ENCODE measurements at regions not wholly inside any gene's neighbourhood (a gene's known extent, or its start where the extent isn't known, plus 50 kb on each side); places are given as distances from the start of the nearest gene placed in this dataset.

DNA sequence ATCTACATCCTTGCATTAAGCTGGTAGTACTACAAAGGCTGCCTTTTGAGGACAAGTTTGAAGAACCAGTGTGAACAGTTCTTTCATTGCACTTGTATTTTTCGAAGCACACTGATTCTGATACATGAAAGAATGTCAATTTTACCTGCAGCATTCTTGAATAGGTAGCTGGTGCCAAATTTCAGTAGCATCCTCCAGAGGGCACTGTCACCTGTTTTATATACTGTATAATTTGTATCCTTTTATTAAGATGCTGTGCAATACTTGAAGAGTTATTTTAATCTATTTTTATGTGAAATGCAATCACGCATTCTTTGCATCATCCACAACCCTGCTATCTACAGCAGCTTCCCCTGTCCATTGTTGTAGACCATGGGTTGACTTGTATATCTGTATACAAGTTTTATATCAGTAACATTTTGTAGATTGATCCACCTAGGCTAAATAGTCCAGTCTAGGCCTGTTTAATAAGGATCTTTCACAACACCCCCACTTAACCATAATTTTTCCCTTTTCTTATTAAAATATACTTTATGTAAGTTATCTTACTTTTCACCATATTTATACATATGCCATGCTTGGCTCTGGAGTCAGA, 325.7 kb downstream of the PCDH7 start:
- Mint-ChIP-seq H3K36me3 (no peaks in the 10 kb centered on the region), H3K27ac (no peak overlapping the region), H3K4me1 (no peaks in the 10 kb centered on the region), H3K9me3 (no peaks in the 10 kb centered on the region), H3K27me3 (ENCODE audit: low read depth in 3 of 3) (peaks cover 0 to 2% (median 0%) of the 10 kb centered on the region in 3 donors), H3K4me3 (no peak overlapping the region)
- H3K27me3 ChIP-seq (ENCODE audit: control insufficient read depth in 2 of 2, insufficient read depth in 2 of 2, low read length in 2 of 2) = no peaks in the 10 kb centered on the region
- WGBS (ENCODE audit: insufficient coverage) = no CpG with 5 or more reads among the region's 2 CpGs
- H3K4me1 ChIP-seq (ENCODE audit: control insufficient read depth in 1 of 2, insufficient read depth in 2 of 2, low read length in 2 of 2) = no peaks in the 10 kb centered on the region
- no peaks in the 10 kb centered on the region for H3K36me3 ChIP-seq (replicated peaks in 1 of 2; ENCODE audit: control insufficient read depth in 1 of 2, insufficient read depth in 2 of 2, low read length in 2 of 2)
- no peaks in the 10 kb centered on the region for H3K9me3 ChIP-seq (replicated peaks in 1 of 2; ENCODE audit: control insufficient read depth in 1 of 2, insufficient read depth in 1 of 2, low read length in 2 of 2)
- DNase-seq = no peak
- H2AFZ ChIP-seq (ENCODE audit: insufficient read depth, low read depth, low read length, poor library complexity, severe bottlenecking) = no peak overlapping the region
- H3K79me2 ChIP-seq (ENCODE audit: insufficient read depth, low read length) = no peaks in the 10 kb centered on the region
- H3K4me3 ChIP-seq (replicated peaks in 1 of 3; ENCODE audit: low read depth in 2 of 3, low read length in 3 of 3) = no peak overlapping the region
- H4K20me1 ChIP-seq (ENCODE audit: insufficient read depth, low read length) = no peaks in the 10 kb centered on the region
- no peak overlapping the region for H3K9ac ChIP-seq (ENCODE audit: insufficient read depth, low read length, poor library complexity, severe bottlenecking)
- TF ChIP-seq, protein P1, sequence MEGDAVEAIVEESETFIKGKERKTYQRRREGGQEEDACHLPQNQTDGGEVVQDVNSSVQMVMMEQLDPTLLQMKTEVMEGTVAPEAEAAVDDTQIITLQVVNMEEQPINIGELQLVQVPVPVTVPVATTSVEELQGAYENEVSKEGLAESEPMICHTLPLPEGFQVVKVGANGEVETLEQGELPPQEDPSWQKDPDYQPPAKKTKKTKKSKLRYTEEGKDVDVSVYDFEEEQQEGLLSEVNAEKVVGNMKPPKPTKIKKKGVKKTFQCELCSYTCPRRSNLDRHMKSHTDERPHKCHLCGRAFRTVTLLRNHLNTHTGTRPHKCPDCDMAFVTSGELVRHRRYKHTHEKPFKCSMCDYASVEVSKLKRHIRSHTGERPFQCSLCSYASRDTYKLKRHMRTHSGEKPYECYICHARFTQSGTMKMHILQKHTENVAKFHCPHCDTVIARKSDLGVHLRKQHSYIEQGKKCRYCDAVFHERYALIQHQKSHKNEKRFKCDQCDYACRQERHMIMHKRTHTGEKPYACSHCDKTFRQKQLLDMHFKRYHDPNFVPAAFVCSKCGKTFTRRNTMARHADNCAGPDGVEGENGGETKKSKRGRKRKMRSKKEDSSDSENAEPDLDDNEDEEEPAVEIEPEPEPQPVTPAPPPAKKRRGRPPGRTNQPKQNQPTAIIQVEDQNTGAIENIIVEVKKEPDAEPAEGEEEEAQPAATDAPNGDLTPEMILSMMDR (IDR thresholded peaks at IDR 0.05) = no peak
- no peak overlapping the region for H3K4me2 ChIP-seq (replicated peaks; ENCODE audit: extremely low read depth, low read length, poor library complexity, severe bottlenecking)
- intact Hi-C loops (cut with micrococcal nuclease) = no loop called here
- no peak overlapping the region for H3K27ac ChIP-seq (ENCODE audit: low read depth in 1 of 2, low read length in 2 of 2)

GRCh38 chr4:31051151-31051550, 331.0 kb downstream of the PCDH7 start:
- Histone ChIP-seq H3K4me1 (ENCODE audit: control insufficient read depth in 1 of 2, insufficient read depth in 2 of 2, low read length in 2 of 2) (no peaks in the 10 kb centered on the region), H4K20me1 (ENCODE audit: insufficient read depth, low read length) (no peaks in the 10 kb centered on the region), H3K27ac (ENCODE audit: low read depth in 1 of 2, low read length in 2 of 2) (no peak overlapping the region), H3K9me3 (replicated peaks in 1 of 2; ENCODE audit: control insufficient read depth in 1 of 2, insufficient read depth in 1 of 2, low read length in 2 of 2) (no peaks in the 10 kb centered on the region), H3K4me3 (replicated peaks in 1 of 3; ENCODE audit: low read depth in 2 of 3, low read length in 3 of 3) (no peak overlapping the region), H3K9ac (ENCODE audit: insufficient read depth, low read length, poor library complexity, severe bottlenecking) (no peak overlapping the region), H3K36me3 (replicated peaks in 1 of 2; ENCODE audit: control insufficient read depth in 1 of 2, insufficient read depth in 2 of 2, low read length in 2 of 2) (no peaks in the 10 kb centered on the region), H3K4me2 (replicated peaks; ENCODE audit: extremely low read depth, low read length, poor library complexity, severe bottlenecking) (no peak overlapping the region), H3K79me2 (ENCODE audit: insufficient read depth, low read length) (no peaks in the 10 kb centered on the region), H3K27me3 (ENCODE audit: control insufficient read depth in 2 of 2, insufficient read depth in 2 of 2, low read length in 2 of 2) (no peaks in the 10 kb centered on the region), H2AFZ (ENCODE audit: insufficient read depth, low read depth, low read length, poor library complexity, severe bottlenecking) (no peak overlapping the region)
- Mint-ChIP-seq H3K27me3 (ENCODE audit: low read depth in 3 of 3) (peaks cover 0 to 2% (median 0%) of the 10 kb centered on the region in 3 donors), H3K27ac (no peak overlapping the region), H3K9me3 (peaks cover 0 to 1% (median 0%) of the 10 kb centered on the region in 7 donors), H3K4me1 (no peaks in the 10 kb centered on the region), H3K4me3 (no peak overlapping the region), H3K36me3 (no peaks in the 10 kb centered on the region)
- DNase-seq = no peak
- TF ChIP-seq, protein P1 (IDR thresholded peaks at IDR 0.05) = no peak
- intact Hi-C loops (cut with micrococcal nuclease) = no loop called here
